SK-N-SH (cell line): ENCODE measurements at regions not wholly inside any gene's neighbourhood (a gene's known extent, or its start where the extent isn't known, plus 50 kb on each side); places are given as distances from the start of the nearest gene placed in this dataset.

Experiments used
- CTCF ChIP-seq: fragments of 200-600 bp; sonication (generic); IDR thresholded peaks from 2 replicates; pipeline ENCODE4 v1.6.1; 2017; ENCODE audit warnings: antibody characterized with exemption, mild to moderate bottlenecking, moderate library complexity
- ELF1 ChIP-seq: IDR thresholded peaks from 2 replicates; pipeline ENCODE4 v1.4.0; 2012
- EP300 ChIP-seq, 2 experiments: IDR thresholded peaks; 2 replicates each; pipeline versions ENCODE4 v1.4.0 to v1.6.1; 2012; ENCODE audit warnings: borderline replicate concordance in 1 of 2, low read depth in 1 of 2, low read length in 1 of 2
- EZH2phosphoT487 ChIP-seq: fragments of 200-600 bp; sonication (generic); IDR thresholded peaks from 2 replicates; pipeline ENCODE4 v1.6.1; 2017; ENCODE audit warnings: low read depth, mixed run types, mild to moderate bottlenecking, antibody characterized with exemption, moderate library complexity, borderline replicate concordance
- FOXM1 ChIP-seq: IDR thresholded peaks from 2 replicates; pipeline ENCODE4 v1.4.0; 2012; ENCODE audit warnings: low read depth, mild to moderate bottlenecking
- GABPA ChIP-seq: IDR thresholded peaks from 2 replicates; pipeline ENCODE4 v1.4.0; 2012; ENCODE audit warnings: low read depth, mild to moderate bottlenecking
- GATA2 ChIP-seq: sonication (generic); formaldehyde crosslinking; IDR thresholded peaks from 2 replicates; pipeline ENCODE4 v1.5.0; 2020; ENCODE audit warnings: mild to moderate bottlenecking, missing genetic modification reagents
- MAX ChIP-seq: IDR thresholded peaks from 2 replicates; pipeline ENCODE4 v1.4.0; 2012; ENCODE audit warnings: low read depth
- MXI1 ChIP-seq: IDR thresholded peaks from 2 replicates; pipeline ENCODE4 v1.6.1; 2012; ENCODE audit warnings: mild to moderate bottlenecking, low read depth, low read length, improper control_type of control experiment
- POLR2AphosphoS5 ChIP-seq: IDR thresholded peaks from 2 replicates; pipeline ENCODE4 v1.6.1; 2012; ENCODE audit warnings: low read depth, low read length
- RAD21 ChIP-seq: IDR thresholded peaks from 2 replicates; pipeline ENCODE4 v1.6.1; 2012; ENCODE audit warnings: mild to moderate bottlenecking, low read length
- TAF1 ChIP-seq: IDR thresholded peaks from 2 replicates; pipeline ENCODE4 v1.6.1; 2012; ENCODE audit warnings: low read depth, mild to moderate bottlenecking, low read length, moderate library complexity, borderline replicate concordance
- TCF12 ChIP-seq: IDR thresholded peaks from 2 replicates; pipeline ENCODE4 v1.4.0; 2012
- USF2 ChIP-seq: fragments of 150-350 bp; IDR thresholded peaks from 2 replicates; pipeline ENCODE4 v1.6.1; 2017; ENCODE audit warnings: antibody characterized with exemption, low read length, low read depth, borderline replicate concordance

- TF ChIP-seq CTCF, result no peak
- TF ChIP-seq RAD21, result no peak
- TF ChIP-seq POLR2AphosphoS5, result no peak
- TF ChIP-seq USF2, result no peak
- no peak for TF ChIP-seq ELF1
- no peak for TF ChIP-seq FOXM1
- TF ChIP-seq EZH2phosphoT487, result no peak
- no peak for TF ChIP-seq TAF1
- no peak for TF ChIP-seq MAX
- peak in 1 of 2 experiments; percentile 26; a peak in 1 of 4 replicates for TF ChIP-seq EP300 (IDR thresholded peaks at IDR 0.05; ENCODE audit: borderline replicate concordance in 1 of 2, low read depth in 1 of 2, low read length in 1 of 2)
- no peak for TF ChIP-seq GATA2
- TF ChIP-seq MXI1, result no peak
- no peak for TF ChIP-seq GABPA
- peak; percentile 18; the same call in 1 of the 2 replicates for TF ChIP-seq TCF12
Measured at GRCh38 chr20:26216025-26216424, 519.4 kb upstream of the ZNF337 start.
